IMR-90 (cell line): ENCODE measurements at regions not wholly inside any gene's neighbourhood (a gene's known extent, or its start where the extent isn't known, plus 50 kb on each side); places are given as distances from the start of the nearest gene placed in this dataset.

Source experiments
- ATAC-seq: fragments of 200-7000 bp; cut with Tn5 transposase; 2 replicates; pipeline ENCODE4 v1.9.1; 2020; ENCODE audit warnings: low read depth, mild to moderate bottlenecking, moderate library complexity
- BruUV-seq: library from RNA; stranded (reverse); fragments of 400-500 nt; replicated peaks from 2 replicates; lab custom pipeline; 2021; lab: Mats Ljungman, UMichigan
- CTCF ChIA-PET: fragments of 300-600 bp; formaldehyde crosslinking; extraction: SDS; loops from one replicate; lab custom pipeline; 2021; ENCODE audit warnings: antibody characterized with exemption; lab: Yijun Ruan, JAX
- POLR2A ChIA-PET: fragments of 300-600 bp; sonication (Branson Sonifier 250); formaldehyde crosslinking; loops from one replicate; lab custom pipeline; 2022; ENCODE audit warnings: antibody characterized with exemption; ENCODE audit not compliant: unreplicated experiment; lab: Charles Lee
- DNase-seq: peaks from one replicate; pipeline ENCODE4 v3.0.0; 2013
- H2AFZ ChIP-seq: replicated peaks from 2 replicates; pipeline ENCODE3; 2013; ENCODE audit warnings: low read length, mild to moderate bottlenecking; ENCODE audit not compliant: poor library complexity
- H2AK5ac ChIP-seq: 2 replicates; pipeline ENCODE4 v1.6.1; 2013; ENCODE audit warnings: low read depth, low read length, inconsistent platforms
- H2AK9ac ChIP-seq: replicated peaks from 2 replicates; pipeline ENCODE3; 2013; ENCODE audit warnings: mild to moderate bottlenecking, low read depth, low read length, moderate library complexity; ENCODE audit not compliant: poor library complexity
- H2BK120ac ChIP-seq: 2 replicates; pipeline ENCODE4 v1.6.1; 2013; ENCODE audit warnings: low read depth, low read length, inconsistent platforms
- H2BK15ac ChIP-seq: 3 replicates; pipeline ENCODE4 v1.6.1; 2013; ENCODE audit warnings: low read depth, low read length, inconsistent platforms
- H2BK20ac ChIP-seq: 2 replicates; pipeline ENCODE4 v1.6.1; 2013; ENCODE audit warnings: low read depth, mild to moderate bottlenecking, inconsistent platforms, low read length, moderate library complexity
- H2BK5ac ChIP-seq: 2 replicates; pipeline ENCODE4 v1.6.1; 2013; ENCODE audit warnings: mild to moderate bottlenecking, low read depth, low read length, inconsistent platforms; ENCODE audit not compliant: poor library complexity, severe bottlenecking
- H3K14ac ChIP-seq: replicated peaks from 2 replicates; pipeline ENCODE4 v1.6.1; 2013; ENCODE audit warnings: low read depth, low read length, inconsistent platforms
- H3K18ac ChIP-seq: 2 replicates; pipeline ENCODE4 v1.6.1; 2013; ENCODE audit warnings: low read depth, low read length, control low read depth
- H3K23ac ChIP-seq: 2 replicates; pipeline ENCODE4 v1.6.1; 2013; ENCODE audit warnings: low read depth, low read length, inconsistent platforms
- H3K27ac ChIP-seq: 2 replicates; pipeline ENCODE4 v1.5.1; 2013; ENCODE audit warnings: mild to moderate bottlenecking, control low read depth, low read length; ENCODE audit not compliant: insufficient read depth
- H3K27me3 ChIP-seq: 2 replicates; pipeline ENCODE4 v1.6.1; 2013; ENCODE audit warnings: low read length; ENCODE audit not compliant: control insufficient read depth, insufficient read depth
- H3K36me3 ChIP-seq: 2 replicates; pipeline ENCODE4 v1.6.1; 2013; ENCODE audit warnings: low read length, mixed read lengths; ENCODE audit not compliant: control insufficient read depth, insufficient read depth
- H3K4ac ChIP-seq: 2 replicates; pipeline ENCODE4 v1.6.1; 2013; ENCODE audit warnings: low read depth, low read length, inconsistent platforms
- H3K4me1 ChIP-seq: 2 replicates; pipeline ENCODE4 v1.6.1; 2013; ENCODE audit warnings: low read length, mixed read lengths; ENCODE audit not compliant: control insufficient read depth, insufficient read depth
- H3K4me2 ChIP-seq: 2 replicates; pipeline ENCODE4 v1.6.1; 2013; ENCODE audit warnings: low read depth, mild to moderate bottlenecking, control low read depth, low read length, moderate library complexity
- H3K4me3 ChIP-seq: 2 replicates; pipeline ENCODE4 v1.5.1; 2013; ENCODE audit warnings: low read depth, mild to moderate bottlenecking, control low read depth, low read length, moderate library complexity; ENCODE audit not compliant: insufficient read depth
- H3K56ac ChIP-seq: 2 replicates; pipeline ENCODE4 v1.6.1; 2013; ENCODE audit warnings: low read length, inconsistent platforms; ENCODE audit not compliant: insufficient read depth; ENCODE audit errors: extremely low read depth
- H3K79me1 ChIP-seq, 2 experiments: 2 replicates each; pipeline ENCODE4 v1.6.1; 2013; ENCODE audit warnings: low read length in 2 of 2, inconsistent platforms in 1 of 2, low read depth in 1 of 2
- H3K9ac ChIP-seq: 2 replicates; pipeline ENCODE4 v1.6.1; 2013; ENCODE audit warnings: low read depth, low read length, control low read depth
- H3K9me1 ChIP-seq: 2 replicates; pipeline ENCODE4 v1.6.1; 2013; ENCODE audit warnings: low read length, inconsistent platforms; ENCODE audit not compliant: insufficient read depth
- H3K9me3 ChIP-seq: 2 replicates; pipeline ENCODE4 v1.6.1; 2013; ENCODE audit warnings: low read length; ENCODE audit not compliant: control insufficient read depth, insufficient read depth
- H4K20me1 ChIP-seq: 2 replicates; pipeline ENCODE4 v1.6.1; 2013; ENCODE audit warnings: low read length, inconsistent platforms; ENCODE audit not compliant: insufficient read depth
- H4K5ac ChIP-seq: 2 replicates; pipeline ENCODE4 v1.6.1; 2013; ENCODE audit warnings: mild to moderate bottlenecking, low read depth, low read length, control low read depth
- H4K8ac ChIP-seq, 2 experiments: 2 replicates each; pipeline ENCODE4 v1.6.1; 2013; ENCODE audit warnings: low read depth in 2 of 2, low read length in 2 of 2, control low read depth in 1 of 2, inconsistent platforms in 1 of 2
- H4K91ac ChIP-seq: 2 replicates; pipeline ENCODE4 v1.6.1; 2013; ENCODE audit warnings: low read depth, low read length, inconsistent platforms; ENCODE audit not compliant: insufficient read depth
- BHLHE40 ChIP-seq: fragments of 150-350 bp; IDR thresholded peaks from 2 replicates; pipeline ENCODE4 v1.6.1; 2016; ENCODE audit warnings: mild to moderate bottlenecking, low read depth, low read length
- CHD1 ChIP-seq: IDR thresholded peaks from 2 replicates; pipeline ENCODE4 v1.6.1; 2012; ENCODE audit warnings: low read depth, low read length, improper control_type of control experiment
- ELK1 ChIP-seq: fragments of 150-350 bp; IDR thresholded peaks from 2 replicates; pipeline ENCODE4 v1.6.1; 2016; ENCODE audit warnings: low read depth, mild to moderate bottlenecking, low read length, moderate library complexity, borderline replicate concordance
- FOS ChIP-seq: fragments of 150-350 bp; IDR thresholded peaks from 2 replicates; pipeline ENCODE4 v1.6.1; 2016; ENCODE audit warnings: low read depth, low read length
- MAZ ChIP-seq: IDR thresholded peaks from 2 replicates; pipeline ENCODE4 v1.6.1; 2012; ENCODE audit warnings: low read depth, mild to moderate bottlenecking, low read length, improper control_type of control experiment, moderate library complexity, borderline replicate concordance
- MXI1 ChIP-seq: IDR thresholded peaks from 2 replicates; pipeline ENCODE4 v1.6.1; 2012; ENCODE audit warnings: low read depth, mild to moderate bottlenecking, low read length, moderate library complexity, borderline replicate concordance
- POLR2A ChIP-seq: IDR thresholded peaks from 2 replicates; pipeline ENCODE4 v1.6.1; 2012; ENCODE audit warnings: mild to moderate bottlenecking, low read depth, low read length
- RAD21 ChIP-seq: IDR thresholded peaks from 2 replicates; pipeline ENCODE4 v1.6.1; 2012; ENCODE audit warnings: low read length, improper control_type of control experiment
- RFX5 ChIP-seq: IDR thresholded peaks from 2 replicates; pipeline ENCODE4 v1.8.0; 2012; ENCODE audit warnings: low read depth, mild to moderate bottlenecking, low read length, moderate library complexity
- WGBS, 2 experiments: methylation state at CpG; one replicate each; pipeline versions ENCODE4 v1.1.5 to v1.1.7; 2013; ENCODE audit warnings: missing lambda C conversion rate in 2 of 2; ENCODE audit not compliant: insufficient read length in 1 of 2; ENCODE audit errors: extremely low coverage in 2 of 2; 5-methylcytosine and 5-hydroxymethylcytosine counted together
- dilution Hi-C: fragments of 300-500 bp; cut with HindIII; formaldehyde crosslinking; loops from one replicate; pipeline ENCODE4 v1.14.3; 2018; ENCODE audit warnings: low sequenced_read_pairs; ENCODE audit not compliant: unreplicated experiment
- in situ Hi-C: fragments of 300-500 bp; cut with MboI; formaldehyde crosslinking; loops from 3 replicates; pipeline ENCODE4 v1.14.3; 2019; ENCODE audit warnings: low sequenced_read_pairs, inconsistent platforms, mixed read lengths
- intact Hi-C: fragments of 100-400 bp; cut with micrococcal nuclease; formaldehyde crosslinking; loops from 2 replicates; pipeline ENCODE4 v1.10.0; 2022
- TF ChIP-seq, protein P1 (sequence below): fragments of 150-350 bp; IDR thresholded peaks from 2 replicates; pipeline ENCODE4 v1.6.1; 2017; ENCODE audit warnings: mild to moderate bottlenecking, antibody characterized with exemption, low read length, low read depth

GRCh38 chr3:14047027-14047426 is 77.6 kb downstream of the CHCHD4 start:
- Histone ChIP-seq H4K8ac (no peak overlapping the region), H3K23ac (no peak overlapping the region), H3K18ac (no peak overlapping the region), H2BK20ac (no peak overlapping the region), H3K27me3 (no peaks in the 10 kb centered on the region), H3K4me1 (no peaks in the 10 kb centered on the region), H3K9me1 (no peaks in the 10 kb centered on the region), H2BK5ac (no peak overlapping the region), H4K20me1 (no peaks in the 10 kb centered on the region), H3K27ac (no peak overlapping the region), H4K5ac (no peak overlapping the region), H4K91ac (no peak overlapping the region), H3K36me3 (no peaks in the 10 kb centered on the region), H3K9me3 (no peaks in the 10 kb centered on the region), H3K4me3 (no peak overlapping the region), H2AFZ (no peak overlapping the region), H3K4me2 (no peak overlapping the region), H2AK5ac (no peak overlapping the region), H2AK9ac (no peak overlapping the region), H3K79me1 (no peaks in the 10 kb centered on the region), H3K4ac (no peak overlapping the region), H3K14ac (no peak overlapping the region), H3K9ac (no peak overlapping the region), H2BK15ac (no peak overlapping the region), H3K56ac (no peak overlapping the region), H2BK120ac (no peak overlapping the region)
- dilution Hi-C loops (no loop called here), in situ Hi-C loops (loop anchor here (25.0 kb wide), 1 partner anchor 90 kb away; the partner anchor contains the start of gene TMEM43), intact Hi-C loops (no loop called here)
- DNase-seq, result no peak
- POLR2A ChIA-PET, result no interaction called here
- no peak for ATAC-seq
- WGBS, 2 experiments, result 78% methylated on average over 3 of the region's 5 CpGs; no CpG with 5 or more reads in 1 of the 2 experiments
- no TSS peak for BruUV-seq
- no peak for TF ChIP-seq POLR2A
- no peak for TF ChIP-seq FOS
- TF ChIP-seq MXI1, result no peak
- no peak for TF ChIP-seq RFX5
- no peak for TF ChIP-seq MAZ
- TF ChIP-seq ELK1, result no peak
- no peak for TF ChIP-seq CHD1
- TF ChIP-seq RAD21, result no peak
- TF ChIP-seq, protein P1, sequence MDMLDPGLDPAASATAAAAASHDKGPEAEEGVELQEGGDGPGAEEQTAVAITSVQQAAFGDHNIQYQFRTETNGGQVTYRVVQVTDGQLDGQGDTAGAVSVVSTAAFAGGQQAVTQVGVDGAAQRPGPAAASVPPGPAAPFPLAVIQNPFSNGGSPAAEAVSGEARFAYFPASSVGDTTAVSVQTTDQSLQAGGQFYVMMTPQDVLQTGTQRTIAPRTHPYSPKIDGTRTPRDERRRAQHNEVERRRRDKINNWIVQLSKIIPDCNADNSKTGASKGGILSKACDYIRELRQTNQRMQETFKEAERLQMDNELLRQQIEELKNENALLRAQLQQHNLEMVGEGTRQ, result no peak
- no peak for TF ChIP-seq BHLHE40
- CTCF ChIA-PET, result no interaction called here
